SJSA1 (cell line): ENCODE measurements at regions not wholly inside any gene's neighbourhood (a gene's known extent, or its start where the extent isn't known, plus 50 kb on each side); places are given as distances from the start of the nearest gene placed in this dataset.

Experiments used
- DNase-seq, 2 experiments: peaks; one replicate each; pipeline ENCODE4 v3.0.0-alpha.2; 2015 to 2020; ENCODE audit warnings: low spot score in 2 of 2, low read depth in 1 of 2
- H3K27ac ChIP-seq: fragments of 250-450 bp; sonication (Bioruptor Pico); 2 replicates; pipeline ENCODE4 v1.5.1; 2020; ENCODE audit warnings: mild to moderate bottlenecking, moderate library complexity
- H3K27me3 ChIP-seq: fragments of 250-450 bp; sonication (Bioruptor Pico); replicated peaks from 2 replicates; pipeline ENCODE4 v1.5.1; 2020; ENCODE audit warnings: mild to moderate bottlenecking, moderate library complexity
- H3K36me3 ChIP-seq: fragments of 250-450 bp; sonication (Bioruptor Pico); 2 replicates; pipeline ENCODE4 v1.5.1; 2020; ENCODE audit warnings: mild to moderate bottlenecking
- H3K4me1 ChIP-seq: fragments of 250-450 bp; sonication (Bioruptor Pico); replicated peaks from 2 replicates; pipeline ENCODE4 v1.6.1; 2021; ENCODE audit warnings: mild to moderate bottlenecking
- H3K4me3 ChIP-seq: fragments of 250-450 bp; sonication (Bioruptor Pico); 2 replicates; pipeline ENCODE4 v1.5.1; 2020; ENCODE audit warnings: mild to moderate bottlenecking
- H3K9me3 ChIP-seq: fragments of 250-450 bp; sonication (Bioruptor Pico); replicated peaks from 2 replicates; pipeline ENCODE4 v1.5.1; 2020; ENCODE audit warnings: mild to moderate bottlenecking

DNA sequence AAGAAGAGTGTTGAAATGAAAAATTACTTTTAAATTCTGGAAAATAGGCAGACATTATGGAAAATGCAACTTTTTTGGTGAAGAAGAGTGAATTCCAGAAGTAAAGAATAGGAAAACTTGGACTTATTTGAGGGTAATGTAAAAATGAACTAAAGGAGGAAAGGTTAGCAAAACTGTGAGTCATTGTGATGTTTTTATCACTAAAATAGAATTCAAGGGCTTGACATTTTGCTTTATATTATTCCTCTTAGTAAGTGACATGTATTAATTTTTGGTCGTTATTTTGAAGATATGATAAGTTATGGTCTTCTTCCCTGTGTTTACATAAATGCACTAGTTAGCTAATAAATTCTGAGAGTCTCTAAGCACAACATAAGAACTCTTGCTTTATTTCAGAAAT lies 390.9 kb downstream of the FAT4 start:
- Histone ChIP-seq H3K27ac (peak overlapping the region; percentile 83), H3K9me3 (no peaks in the 10 kb centered on the region), H3K36me3 (no peaks in the 10 kb centered on the region), H3K27me3 (no peaks in the 10 kb centered on the region), H3K4me1 (peaks cover 37% of the 10 kb centered on the region), H3K4me3 (no peak overlapping the region)
- no peak for DNase-seq

DNA sequence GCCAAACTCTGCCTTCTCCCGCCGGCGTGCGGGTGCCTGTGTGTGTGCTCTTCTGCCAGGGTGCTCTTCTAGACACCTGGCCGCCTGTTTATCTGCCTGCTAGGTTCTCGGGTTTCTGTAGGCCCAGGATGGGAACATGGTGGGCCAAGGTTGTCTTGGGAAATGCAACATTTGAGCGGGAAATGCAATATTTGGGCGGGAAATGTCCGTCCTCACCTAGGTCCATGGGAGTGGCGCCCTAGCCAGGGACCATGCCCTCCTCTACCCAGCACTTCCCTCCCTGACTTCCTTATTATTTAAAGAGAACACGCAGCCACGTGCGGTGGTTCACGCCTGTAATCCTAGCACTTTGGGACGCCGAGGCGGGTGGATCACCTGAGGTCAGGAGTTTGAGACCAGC lies 392.6 kb downstream of the FAT4 start:
- Histone ChIP-seq H3K9me3 (no peaks in the 10 kb centered on the region), H3K27me3 (no peaks in the 10 kb centered on the region), H3K4me1 (peaks cover 32% of the 10 kb centered on the region), H3K27ac (no peak overlapping the region), H3K36me3 (no peaks in the 10 kb centered on the region), H3K4me3 (no peak overlapping the region)
- DNase-seq, result no peak

DNA sequence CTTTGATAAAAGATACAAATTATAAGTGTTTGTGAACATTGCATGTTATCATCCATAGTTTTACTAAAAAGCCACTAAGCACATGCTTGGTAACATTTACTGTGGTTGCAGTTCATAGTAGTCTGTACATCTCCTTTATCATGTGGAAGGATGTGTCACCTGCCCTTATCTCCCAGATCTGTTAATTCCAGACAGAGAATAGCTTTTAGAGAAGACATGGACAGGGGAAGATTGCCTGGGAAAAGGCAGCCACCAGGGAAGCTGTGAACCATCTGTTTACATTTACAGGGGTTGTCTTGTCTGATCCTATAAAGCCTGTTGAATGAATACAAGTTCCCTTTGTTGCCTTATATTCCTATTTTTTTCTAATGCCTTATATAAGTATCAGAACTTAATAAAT lies 396.0 kb downstream of the FAT4 start:
- Histone ChIP-seq H3K4me3 (no peak overlapping the region), H3K4me1 (peaks cover 14% of the 10 kb centered on the region), H3K9me3 (no peaks in the 10 kb centered on the region), H3K27ac (no peak overlapping the region), H3K27me3 (no peaks in the 10 kb centered on the region), H3K36me3 (no peaks in the 10 kb centered on the region)
- no peak for DNase-seq

DNA sequence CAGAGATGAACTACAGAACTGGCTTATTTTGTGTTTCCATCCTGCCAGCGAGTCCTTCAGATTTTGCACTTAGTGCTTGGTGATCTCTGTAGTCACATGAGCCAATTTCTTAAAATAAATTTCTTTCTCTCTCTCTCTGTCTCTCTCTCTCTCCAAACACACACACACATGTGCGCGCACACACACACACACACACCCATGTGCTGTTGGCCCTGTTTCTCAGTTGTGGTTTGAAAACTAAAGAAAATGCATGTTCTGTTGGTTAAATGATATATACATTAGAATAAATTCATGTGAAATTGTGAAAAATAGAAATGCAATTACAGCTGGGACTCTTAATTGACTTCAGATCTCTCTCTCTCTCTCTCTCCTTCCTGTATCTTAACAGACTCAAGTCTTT lies 399.3 kb downstream of the FAT4 start:
- H3K4me1 ChIP-seq, result peaks cover 17% of the 10 kb centered on the region
- no peaks in the 10 kb centered on the region for H3K9me3 ChIP-seq
- H3K36me3 ChIP-seq, result no peaks in the 10 kb centered on the region
- no peak for DNase-seq
- no peak overlapping the region for H3K4me3 ChIP-seq
- H3K27me3 ChIP-seq, result no peaks in the 10 kb centered on the region
- no peak overlapping the region for H3K27ac ChIP-seq

DNA sequence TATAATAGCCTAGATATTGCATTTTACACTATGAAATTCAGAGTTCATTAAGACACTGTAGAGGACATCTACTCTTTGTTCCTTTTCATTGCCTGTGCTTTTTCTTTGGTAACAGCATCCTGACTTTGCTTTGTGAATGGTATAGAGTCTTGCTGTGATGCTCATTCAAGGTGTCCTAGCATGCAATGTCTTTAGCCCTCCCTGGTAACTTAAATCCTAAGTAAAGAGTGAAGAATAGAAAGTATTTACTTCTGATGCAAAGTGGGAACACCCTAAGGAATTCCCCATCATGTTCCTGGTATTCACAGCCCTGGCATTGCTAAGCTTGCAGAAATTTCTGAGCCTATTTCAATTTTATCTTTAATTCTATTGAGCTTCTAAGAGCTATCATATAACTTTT lies 400.1 kb downstream of the FAT4 start:
- no peaks in the 10 kb centered on the region for H3K9me3 ChIP-seq
- H3K27ac ChIP-seq, result peak overlapping the region; percentile 40; the same call in 1 of the 2 replicates
- H3K4me3 ChIP-seq, result no peak overlapping the region
- H3K27me3 ChIP-seq, result no peaks in the 10 kb centered on the region
- H3K4me1 ChIP-seq, result peaks cover 21% of the 10 kb centered on the region
- DNase-seq, result peak in 1 of 2 experiments; percentile 34
- no peaks in the 10 kb centered on the region for H3K36me3 ChIP-seq

DNA sequence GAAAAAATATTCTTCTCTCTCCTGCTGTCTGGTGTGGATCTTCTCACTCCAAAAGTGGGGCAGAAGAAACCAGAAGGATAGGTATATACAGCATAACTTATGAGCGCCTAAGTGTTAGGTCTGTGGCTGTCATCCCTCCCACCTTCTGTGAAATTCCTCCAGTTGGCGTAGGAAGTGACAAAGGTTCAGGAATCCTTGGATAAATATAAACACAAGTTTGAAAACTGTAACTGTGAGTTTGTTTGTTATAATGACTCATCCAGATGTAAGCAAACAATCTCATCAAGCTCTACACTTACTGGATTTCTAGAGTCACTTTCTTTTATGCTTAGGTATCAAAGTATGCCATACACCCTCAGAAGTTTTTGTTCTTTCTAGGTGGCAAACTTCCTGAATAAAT lies 405.2 kb downstream of the FAT4 start:
- no peaks in the 10 kb centered on the region for H3K9me3 ChIP-seq
- H3K4me1 ChIP-seq, result peaks cover 31% of the 10 kb centered on the region
- no peaks in the 10 kb centered on the region for H3K27me3 ChIP-seq
- H3K4me3 ChIP-seq, result no peak overlapping the region
- DNase-seq, result peak; percentile 79 to 87
- H3K36me3 ChIP-seq, result 0 out of 2 replicates have a peak, but pooled peaks cover 5% of the 10 kb centered on the region
- peak overlapping the region; percentile 77 for H3K27ac ChIP-seq

DNA sequence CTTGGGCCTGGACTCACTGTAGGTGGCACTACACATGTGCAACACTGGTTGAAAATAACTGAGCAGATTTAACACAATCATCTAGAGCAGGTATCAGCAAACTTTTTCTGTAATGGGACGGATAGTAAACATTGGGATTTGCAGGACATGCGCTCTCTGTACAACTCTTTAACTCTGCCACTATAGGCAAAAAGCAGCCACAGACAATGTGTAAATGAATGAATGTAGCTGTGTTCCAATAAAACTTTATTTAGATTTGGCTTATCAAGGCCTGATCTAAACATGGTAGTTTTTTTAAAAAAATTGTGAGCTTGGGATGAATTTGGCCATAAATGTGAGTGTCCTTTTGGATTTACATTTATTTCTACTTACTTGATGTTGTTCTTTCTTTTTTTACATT lies 407.3 kb downstream of the FAT4 start:
- Histone ChIP-seq H3K36me3 (0 out of 2 replicates have a peak, but pooled peaks cover 5% of the 10 kb centered on the region), H3K9me3 (no peaks in the 10 kb centered on the region), H3K4me1 (peaks cover 28% of the 10 kb centered on the region), H3K4me3 (no peak overlapping the region), H3K27ac (no peak overlapping the region), H3K27me3 (no peaks in the 10 kb centered on the region)
- no peak for DNase-seq

DNA sequence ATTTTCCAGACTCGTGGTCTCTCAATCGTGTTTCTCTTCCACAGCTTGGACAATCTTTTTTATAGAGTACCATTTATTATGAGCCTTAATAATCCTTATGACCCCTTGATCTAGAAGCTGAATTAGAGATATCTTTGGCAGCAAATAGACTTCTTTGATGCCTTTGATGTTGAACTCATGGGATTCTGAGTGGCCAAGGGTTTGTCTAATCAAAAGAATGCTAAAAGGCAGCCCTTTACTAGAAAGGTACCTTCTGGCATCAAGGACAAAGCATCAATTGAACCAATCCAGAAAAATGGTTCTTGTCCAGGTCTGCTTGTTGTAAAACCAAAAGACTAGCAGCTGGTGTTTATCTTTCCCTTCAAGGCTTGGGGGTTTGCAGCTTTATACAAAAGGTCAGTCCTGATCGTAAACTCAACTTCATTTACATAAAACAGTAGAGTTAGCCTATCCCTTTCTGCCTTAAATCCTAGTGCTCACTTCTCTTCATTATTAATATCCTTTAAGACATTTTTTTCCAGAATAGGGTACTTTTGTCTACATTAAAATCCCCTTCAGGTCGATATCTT lies 411.3 kb downstream of the FAT4 start:
- no peak overlapping the region for H3K27ac ChIP-seq
- H3K27me3 ChIP-seq, result no peaks in the 10 kb centered on the region
- peaks cover 45% of the 10 kb centered on the region for H3K4me1 ChIP-seq
- no peak for DNase-seq
- H3K36me3 ChIP-seq, result 0 out of 2 replicates have a peak, but pooled peaks cover 4% of the 10 kb centered on the region
- no peak overlapping the region for H3K4me3 ChIP-seq
- no peaks in the 10 kb centered on the region for H3K9me3 ChIP-seq

DNA sequence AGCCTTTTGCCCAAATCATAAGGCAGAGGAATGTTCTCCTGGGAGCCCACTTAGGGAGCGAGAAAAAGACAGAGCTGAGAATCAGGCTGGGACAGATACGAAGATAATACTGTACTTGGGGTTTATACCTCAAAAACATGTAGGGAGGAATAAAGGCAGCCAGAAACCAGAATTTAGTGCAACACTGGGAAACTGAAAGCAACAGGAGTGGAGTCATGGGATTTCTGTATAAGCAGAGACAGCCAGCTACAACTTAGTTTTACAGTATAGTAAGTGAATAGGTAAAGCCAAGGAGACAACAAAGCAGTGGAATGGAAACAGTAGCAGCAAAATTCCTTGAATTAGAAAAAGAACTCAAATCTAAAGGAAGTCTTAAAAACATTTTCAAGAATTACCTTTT lies 413.2 kb downstream of the FAT4 start:
- no peak overlapping the region for H3K4me3 ChIP-seq
- no peaks in the 10 kb centered on the region for H3K36me3 ChIP-seq
- H3K27me3 ChIP-seq, result no peaks in the 10 kb centered on the region
- H3K9me3 ChIP-seq, result no peaks in the 10 kb centered on the region
- peak overlapping the region; percentile 91 for H3K27ac ChIP-seq
- peaks cover 38% of the 10 kb centered on the region for H3K4me1 ChIP-seq
- DNase-seq, result no peak

DNA sequence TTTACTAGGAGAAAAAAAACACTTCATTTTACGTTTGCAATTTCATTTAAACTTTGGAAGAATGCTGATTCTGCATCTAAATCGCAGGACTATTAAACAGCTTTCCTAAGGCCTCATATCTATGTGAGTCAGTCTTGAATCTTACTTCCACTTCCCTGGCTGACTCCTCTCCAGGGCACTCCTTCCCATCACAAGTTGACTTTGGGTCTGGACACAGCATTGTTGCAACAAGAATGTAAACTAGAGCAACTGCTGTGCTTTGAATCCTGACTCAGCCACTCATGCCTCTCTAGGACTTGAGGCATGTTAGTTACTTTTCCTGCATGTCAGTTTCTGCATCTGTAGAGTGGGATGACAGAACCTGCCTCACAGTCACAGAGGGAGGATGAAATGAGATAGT lies 413.8 kb downstream of the FAT4 start:
- Histone ChIP-seq H3K27ac (peak overlapping the region; percentile 91), H3K27me3 (no peaks in the 10 kb centered on the region), H3K36me3 (no peaks in the 10 kb centered on the region), H3K4me3 (no peak overlapping the region), H3K4me1 (peaks cover 38% of the 10 kb centered on the region), H3K9me3 (no peaks in the 10 kb centered on the region)
- DNase-seq, result peak; percentile 90 to 92

DNA sequence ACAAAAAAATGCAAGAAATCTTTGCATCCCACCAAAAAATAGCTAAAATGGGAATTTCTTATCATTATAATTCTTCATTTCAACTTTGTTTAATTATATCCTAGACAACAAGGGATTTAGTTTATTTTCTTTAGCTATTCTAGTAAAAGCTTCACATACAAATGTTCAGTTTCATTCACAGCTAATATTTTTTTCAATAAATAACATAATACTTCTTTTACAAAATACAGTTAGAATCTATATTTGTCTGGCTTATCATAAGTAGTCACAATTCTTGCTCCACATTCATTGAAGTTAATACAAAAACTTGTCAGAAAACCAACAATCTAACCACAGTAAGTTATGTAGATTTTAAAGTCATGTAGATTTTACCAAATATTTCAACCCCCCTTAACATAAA lies 414.4 kb downstream of the FAT4 start:
- Histone ChIP-seq H3K4me1 (peaks cover 38% of the 10 kb centered on the region), H3K27ac (peak overlapping the region; percentile 91), H3K4me3 (no peak overlapping the region), H3K36me3 (no peaks in the 10 kb centered on the region), H3K9me3 (no peaks in the 10 kb centered on the region), H3K27me3 (no peaks in the 10 kb centered on the region)
- no peak for DNase-seq

DNA sequence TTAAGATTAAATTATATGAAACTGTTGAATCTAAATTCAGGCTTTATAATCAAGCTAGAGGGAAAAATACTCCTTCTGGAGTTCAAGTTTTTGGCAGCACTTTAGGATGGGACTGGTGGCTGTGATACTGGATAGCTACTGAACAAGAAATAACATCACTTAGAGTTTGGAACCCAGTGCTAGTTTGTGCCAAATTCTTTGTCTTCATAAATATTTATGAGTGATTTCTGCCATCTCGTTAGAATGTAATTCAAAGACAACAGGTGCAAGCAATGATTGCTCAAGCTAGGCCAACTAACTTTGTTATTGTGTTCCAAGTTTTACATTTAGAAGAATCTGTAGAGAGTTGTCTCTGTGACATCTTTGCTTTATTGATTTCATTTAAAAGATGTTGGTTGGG lies 417.9 kb downstream of the FAT4 start:
- Histone ChIP-seq H3K27ac (no peak overlapping the region), H3K27me3 (no peaks in the 10 kb centered on the region), H3K9me3 (no peaks in the 10 kb centered on the region), H3K4me3 (no peak overlapping the region), H3K4me1 (peaks cover 55% of the 10 kb centered on the region), H3K36me3 (no peaks in the 10 kb centered on the region)
- no peak for DNase-seq

DNA sequence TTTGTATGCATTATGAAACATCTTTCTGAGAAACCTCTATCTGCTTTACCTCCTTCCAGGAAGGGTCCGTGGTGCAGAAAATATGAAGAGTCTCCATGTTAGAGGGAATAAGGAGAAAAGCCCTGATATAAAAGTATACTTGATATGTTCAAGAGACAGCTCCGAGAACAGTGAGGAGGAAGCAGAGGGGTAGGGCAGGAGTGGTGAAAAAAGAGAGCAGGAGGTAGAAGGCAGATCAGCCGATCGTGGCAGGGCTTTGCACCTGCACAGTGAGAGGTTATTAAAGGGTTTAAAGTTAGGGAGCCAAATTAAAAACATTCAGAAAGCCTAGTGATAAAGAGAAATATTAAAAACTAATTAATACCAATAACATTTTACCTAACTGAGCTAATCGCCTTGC lies 419.7 kb downstream of the FAT4 start:
- Histone ChIP-seq H3K36me3 (no peaks in the 10 kb centered on the region), H3K9me3 (no peaks in the 10 kb centered on the region), H3K4me3 (no peak overlapping the region), H3K4me1 (peaks cover 39% of the 10 kb centered on the region), H3K27me3 (no peaks in the 10 kb centered on the region), H3K27ac (peak overlapping the region; percentile 89)
- DNase-seq, result no peak

DNA sequence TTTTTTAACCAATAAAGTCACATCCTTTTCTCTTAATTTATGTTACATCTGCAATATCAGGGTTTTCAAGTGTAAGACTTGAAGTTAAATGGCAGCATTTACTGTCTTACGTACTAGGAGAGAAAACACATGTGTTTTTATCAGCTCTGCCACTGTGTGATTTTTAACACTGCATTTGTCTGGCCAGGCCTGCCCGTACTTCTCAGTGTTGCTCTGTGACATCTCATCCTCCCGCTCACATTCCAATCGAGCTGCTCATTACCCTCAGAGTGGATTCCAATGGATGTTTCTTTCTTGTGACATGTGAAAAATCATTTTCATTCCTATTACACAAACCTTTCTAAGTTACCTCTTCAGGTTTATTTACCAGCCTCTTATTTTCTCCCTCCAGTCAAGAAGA lies 420.3 kb downstream of the FAT4 start:
- peak; percentile 85 to 90 for DNase-seq
- peak overlapping the region; percentile 89 for H3K27ac ChIP-seq

DNA sequence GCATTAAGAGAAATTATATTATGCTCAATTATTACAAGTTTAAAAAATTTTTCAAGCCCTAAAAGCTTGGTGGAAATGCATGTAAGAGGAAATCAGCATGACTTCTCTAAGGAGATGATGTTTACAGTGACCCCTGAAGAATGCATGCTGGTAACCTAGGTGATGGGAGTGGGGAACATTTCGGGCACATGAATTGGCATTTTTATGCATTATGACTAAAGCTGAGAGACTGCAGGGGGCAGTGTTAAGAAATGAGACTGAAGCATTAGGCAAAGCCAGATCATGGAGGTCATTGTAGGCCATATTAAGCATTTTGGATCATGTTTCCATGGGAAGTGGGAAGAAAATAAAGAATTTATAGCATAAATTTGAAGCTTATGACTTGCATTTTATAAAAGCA lies 421.3 kb downstream of the FAT4 start:
- H3K36me3 ChIP-seq, result no peaks in the 10 kb centered on the region
- H3K27me3 ChIP-seq, result no peaks in the 10 kb centered on the region
- no peaks in the 10 kb centered on the region for H3K9me3 ChIP-seq
- no peak overlapping the region for H3K4me3 ChIP-seq
- DNase-seq, result no peak
- H3K27ac ChIP-seq, result peak overlapping the region; percentile 89
- H3K4me1 ChIP-seq, result peaks cover 31% of the 10 kb centered on the region

More for the DNA sequence above, 420.3 kb downstream of the FAT4 start:
- H3K36me3 ChIP-seq, result no peaks in the 10 kb centered on the region
- H3K27me3 ChIP-seq, result no peaks in the 10 kb centered on the region
- H3K4me1 ChIP-seq, result peaks cover 39% of the 10 kb centered on the region
- H3K9me3 ChIP-seq, result no peaks in the 10 kb centered on the region
- H3K4me3 ChIP-seq, result no peak overlapping the region
